ENCODE measurements at regions not wholly inside any gene's neighbourhood (a gene's known extent, or its start where the extent isn't known, plus 50 kb on each side); places are given as distances from the start of the nearest gene placed in this dataset.

GRCh38 chr7:41323806-41324205 is 379.1 kb downstream of the INHBA start:
- DNase-seq (no peak), ATAC-seq (ENCODE audit: poor library complexity) (no peak)
- H3K9me3 ChIP-seq (ENCODE audit: control insufficient read depth in 1 of 2, insufficient read depth in 1 of 2, low read length in 2 of 2), result no peaks in the 10 kb centered on the region
- H3K27me3 Mint-ChIP-seq, result no peaks in the 10 kb centered on the region
- H3K4me1 Mint-ChIP-seq (ENCODE audit: low read depth), result no peaks in the 10 kb centered on the region
- intact Hi-C loops (cut with DNase I, micrococcal nuclease), result no loop called here
- no peaks in the 10 kb centered on the region for H3K36me3 ChIP-seq (ENCODE audit: insufficient read depth, low read length)
- no peaks in the 10 kb centered on the region for H3K9me3 Mint-ChIP-seq
- no peak overlapping the region for H3K4me3 ChIP-seq (ENCODE audit: low read length)
- H3K27ac ChIP-seq (ENCODE audit: low read depth in 1 of 2, low read length in 2 of 2), result no peak overlapping the region
- TF ChIP-seq CTCF (IDR thresholded peaks at IDR 0.05), result no peak
- H3K27ac Mint-ChIP-seq, result no peak overlapping the region
- ChIA-PET CTCF (no interaction called here), POLR2A (no interaction called here)
- no peak overlapping the region for H3K4me3 Mint-ChIP-seq
- no peaks in the 10 kb centered on the region for H3K27me3 ChIP-seq (ENCODE audit: control insufficient read depth in 1 of 2, insufficient read depth in 2 of 2, low read length in 2 of 2)
- no peaks in the 10 kb centered on the region for H3K4me1 ChIP-seq (ENCODE audit: insufficient read depth, low read length)
- H3K36me3 Mint-ChIP-seq (ENCODE audit: low read depth), result no peaks in the 10 kb centered on the region

- TF ChIP-seq CTCF (IDR thresholded peaks at IDR 0.05), result no peak
- Mint-ChIP-seq H3K27ac (no peak overlapping the region), H3K4me3 (no peak overlapping the region), H3K4me1 (ENCODE audit: low read depth) (no peaks in the 10 kb centered on the region), H3K36me3 (ENCODE audit: low read depth) (no peaks in the 10 kb centered on the region), H3K9me3 (peaks cover 7% of the 10 kb centered on the region), H3K27me3 (no peaks in the 10 kb centered on the region)
- Histone ChIP-seq H3K27ac (ENCODE audit: low read depth in 1 of 2, low read length in 2 of 2) (no peak overlapping the region), H3K4me3 (ENCODE audit: low read length) (no peak overlapping the region), H3K4me1 (ENCODE audit: insufficient read depth, low read length) (no peaks in the 10 kb centered on the region), H3K9me3 (ENCODE audit: control insufficient read depth in 1 of 2, insufficient read depth in 1 of 2, low read length in 2 of 2) (peaks cover 0 to 10% of the 10 kb centered on the region in 2 experiments), H3K27me3 (ENCODE audit: control insufficient read depth in 1 of 2, insufficient read depth in 2 of 2, low read length in 2 of 2) (no peaks in the 10 kb centered on the region), H3K36me3 (ENCODE audit: insufficient read depth, low read length) (no peaks in the 10 kb centered on the region)
- POLR2A ChIA-PET, result no interaction called here
- intact Hi-C loops (cut with DNase I, micrococcal nuclease), result no loop called here
- DNase-seq, result no peak
- no peak for ATAC-seq (ENCODE audit: poor library complexity)
- CTCF ChIA-PET, result no interaction called here
Measured at GRCh38 chr7:41319581-41319980, 383.3 kb downstream of the INHBA start.

GRCh38 chr7:41316410-41316809 is 386.5 kb downstream of the INHBA start:
- Histone ChIP-seq H3K27ac (ENCODE audit: low read depth in 1 of 2, low read length in 2 of 2) (no peak overlapping the region), H3K4me1 (ENCODE audit: insufficient read depth, low read length) (no peaks in the 10 kb centered on the region), H3K9me3 (ENCODE audit: control insufficient read depth in 1 of 2, insufficient read depth in 1 of 2, low read length in 2 of 2) (peaks cover 0 to 10% of the 10 kb centered on the region in 2 experiments), H3K36me3 (ENCODE audit: insufficient read depth, low read length) (no peaks in the 10 kb centered on the region), H3K27me3 (ENCODE audit: control insufficient read depth in 1 of 2, insufficient read depth in 2 of 2, low read length in 2 of 2) (no peaks in the 10 kb centered on the region), H3K4me3 (ENCODE audit: low read length) (no peak overlapping the region)
- TF ChIP-seq CTCF (IDR thresholded peaks at IDR 0.05), result no peak
- no peak for DNase-seq
- Mint-ChIP-seq H3K9me3 (peaks cover 7% of the 10 kb centered on the region), H3K27me3 (no peaks in the 10 kb centered on the region), H3K4me3 (no peak overlapping the region), H3K36me3 (ENCODE audit: low read depth) (no peaks in the 10 kb centered on the region), H3K27ac (no peak overlapping the region), H3K4me1 (ENCODE audit: low read depth) (no peaks in the 10 kb centered on the region)
- ChIA-PET POLR2A (no interaction called here), CTCF (no interaction called here)
- no peak for ATAC-seq (ENCODE audit: poor library complexity)
- intact Hi-C loops (cut with DNase I, micrococcal nuclease), result no loop called here
